ENCODE measurements at regions not wholly inside any gene's neighbourhood (a gene's known extent, or its start where the extent isn't known, plus 50 kb on each side); places are given as distances from the start of the nearest gene placed in this dataset.

DNA sequence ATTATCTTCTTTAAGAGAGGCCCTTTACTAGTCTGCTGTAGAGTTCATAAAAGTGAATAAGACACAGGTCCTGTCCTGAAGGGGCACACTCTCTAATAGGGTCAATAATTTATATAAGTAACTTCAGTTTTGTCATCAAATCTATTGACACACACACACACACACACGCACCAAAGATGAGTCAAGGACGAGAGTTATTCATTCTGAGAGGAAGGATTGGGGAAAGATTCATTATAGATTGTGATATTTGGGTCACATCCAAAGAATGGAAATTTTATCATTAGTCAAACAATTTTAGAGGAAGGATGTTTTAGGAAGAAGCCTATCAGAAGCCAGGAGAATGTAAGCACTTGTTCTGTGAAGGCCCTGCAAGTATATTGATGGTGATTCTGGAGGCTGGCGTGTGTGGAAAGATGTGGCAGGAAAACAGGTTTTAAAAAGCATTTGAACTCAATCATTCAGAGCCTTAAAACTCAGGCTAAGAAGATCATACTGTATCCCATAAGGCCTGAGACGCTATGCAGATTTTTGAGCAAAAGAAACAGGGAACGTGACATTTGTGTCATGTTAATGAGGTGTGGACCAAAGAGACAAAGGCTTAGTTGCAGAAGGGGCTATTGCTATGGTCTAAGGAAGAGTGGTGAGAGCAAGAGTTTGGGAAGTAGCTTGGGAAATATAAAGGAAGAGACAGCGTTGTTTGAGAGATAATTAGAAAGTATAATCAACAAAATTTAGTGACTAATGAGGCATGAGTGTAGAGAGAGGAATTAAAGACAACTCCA, 161.4 kb upstream of the PREP start:
- FAIRE-seq, result no peak
- TF ChIP-seq POLR2A (IDR thresholded peaks at IDR 0.05; ENCODE audit: low read depth, low read length), result no peak
- DNase-seq (ENCODE audit: insufficient read length, low spot score), result no peak

DNA sequence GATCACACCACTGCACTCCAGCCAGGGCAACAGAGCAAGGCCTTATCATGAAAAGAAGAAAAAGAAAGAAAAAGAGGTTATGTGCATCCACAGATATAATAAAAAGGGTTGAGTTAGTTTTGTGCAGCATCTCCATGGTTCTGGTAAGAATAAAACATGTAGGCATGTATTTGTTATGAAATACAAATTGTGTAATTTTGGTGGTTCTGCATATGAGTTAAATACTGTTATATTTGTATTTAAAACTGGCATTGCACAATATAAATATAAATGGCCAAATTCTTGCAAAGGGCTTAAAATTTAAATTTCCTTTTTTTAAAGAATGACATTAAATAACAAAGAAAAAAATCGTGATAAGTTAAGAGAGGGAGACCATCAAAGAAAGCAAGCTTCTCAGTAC, 159.1 kb upstream of the PREP start:
- DNase-seq (ENCODE audit: insufficient read length, low spot score) (no peak), FAIRE-seq (no peak)
- TF ChIP-seq POLR2A (IDR thresholded peaks at IDR 0.05; ENCODE audit: low read depth, low read length), result no peak

DNA sequence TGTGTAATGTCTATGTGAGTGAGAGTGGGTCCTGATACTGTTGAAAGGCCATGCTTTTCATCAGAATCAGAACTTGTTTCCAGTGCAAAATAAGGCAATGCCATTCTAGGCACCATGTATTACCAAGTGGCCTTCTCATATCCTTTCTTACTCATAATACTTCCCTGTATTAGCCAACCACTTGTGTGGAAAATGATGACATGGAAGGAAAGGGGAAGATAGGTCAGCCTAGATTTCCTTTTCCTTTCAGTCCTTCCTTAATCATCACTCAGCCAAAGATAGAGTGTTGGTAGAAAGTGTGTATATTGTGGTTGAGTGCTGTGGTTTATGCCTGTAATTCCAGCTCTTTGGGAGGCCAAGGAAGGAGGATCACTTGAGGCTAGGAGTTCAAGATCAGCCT, 158.6 kb upstream of the PREP start:
- no peak for TF ChIP-seq POLR2A (IDR thresholded peaks at IDR 0.05; ENCODE audit: low read depth, low read length)
- DNase-seq (ENCODE audit: insufficient read length, low spot score) (no peak), FAIRE-seq (no peak)

DNA sequence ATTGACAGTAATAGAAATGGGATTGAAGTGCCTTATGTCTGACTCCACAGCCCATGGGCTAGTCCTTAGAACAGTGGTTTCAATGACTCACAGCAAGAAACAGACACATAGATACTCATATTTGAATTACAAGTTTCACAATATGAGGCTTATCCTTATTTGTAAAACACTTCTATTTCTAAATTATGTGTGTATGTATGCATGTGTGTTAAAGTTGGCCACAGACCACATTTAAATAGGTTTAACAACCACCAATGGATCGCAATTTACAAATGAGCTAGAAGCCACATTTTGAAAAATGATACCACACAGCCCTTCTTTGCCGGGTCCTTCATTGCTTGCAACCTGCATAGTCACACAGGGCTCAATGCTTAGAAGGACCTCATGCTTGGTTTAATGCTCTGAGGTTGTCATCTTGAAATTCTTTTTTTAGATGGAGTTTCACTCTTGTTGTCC, 157.8 kb upstream of the PREP start:
- TF ChIP-seq POLR2A (IDR thresholded peaks at IDR 0.05; ENCODE audit: low read depth, low read length), result no peak
- FAIRE-seq (no peak), DNase-seq (ENCODE audit: insufficient read length, low spot score) (no peak)

DNA sequence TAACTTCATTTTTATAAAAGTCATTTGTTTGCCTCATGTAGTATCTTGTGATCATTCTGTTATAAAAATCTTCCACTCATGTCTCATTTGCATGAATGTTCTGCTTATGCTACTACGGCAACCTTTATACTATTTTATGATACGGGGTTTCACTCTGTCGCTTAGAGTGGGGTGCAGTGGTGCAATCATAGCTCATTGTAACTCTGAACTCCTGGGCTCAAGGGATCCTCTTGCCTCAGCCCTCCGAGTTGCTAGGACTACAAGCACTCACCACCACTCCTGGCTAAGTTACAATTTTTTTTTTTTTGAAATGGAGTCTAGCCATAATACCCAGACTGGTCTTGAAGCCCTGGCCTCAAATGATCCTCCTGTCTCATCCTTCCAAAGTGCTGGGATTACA, 154.4 kb upstream of the PREP start:
- no peak for FAIRE-seq
- TF ChIP-seq POLR2A (IDR thresholded peaks at IDR 0.05; ENCODE audit: low read depth, low read length), result no peak
- DNase-seq (ENCODE audit: insufficient read length, low spot score), result no peak

DNA sequence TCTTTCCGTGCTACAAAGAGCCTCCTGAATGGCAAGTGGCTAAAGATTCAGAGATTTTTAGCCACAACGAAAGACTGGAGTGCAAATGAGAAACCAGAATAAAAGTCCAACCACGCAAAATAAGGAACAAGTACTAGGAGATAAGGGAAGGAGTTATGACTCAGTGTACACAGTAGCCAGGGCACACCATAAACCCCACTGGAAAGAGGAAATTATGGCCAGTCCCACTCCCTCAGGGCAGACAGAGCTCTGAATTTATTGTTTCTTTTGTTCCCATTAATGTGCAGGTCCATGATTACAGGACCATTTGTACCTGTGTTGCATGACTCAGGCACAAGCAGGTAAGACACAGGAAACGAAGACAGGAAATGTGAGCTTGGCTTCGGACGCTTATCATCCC, 150.3 kb upstream of the PREP start:
- TF ChIP-seq POLR2A (IDR thresholded peaks at IDR 0.05; ENCODE audit: low read depth, low read length), result no peak
- DNase-seq (ENCODE audit: insufficient read length, low spot score), result no peak
- no peak for FAIRE-seq

DNA sequence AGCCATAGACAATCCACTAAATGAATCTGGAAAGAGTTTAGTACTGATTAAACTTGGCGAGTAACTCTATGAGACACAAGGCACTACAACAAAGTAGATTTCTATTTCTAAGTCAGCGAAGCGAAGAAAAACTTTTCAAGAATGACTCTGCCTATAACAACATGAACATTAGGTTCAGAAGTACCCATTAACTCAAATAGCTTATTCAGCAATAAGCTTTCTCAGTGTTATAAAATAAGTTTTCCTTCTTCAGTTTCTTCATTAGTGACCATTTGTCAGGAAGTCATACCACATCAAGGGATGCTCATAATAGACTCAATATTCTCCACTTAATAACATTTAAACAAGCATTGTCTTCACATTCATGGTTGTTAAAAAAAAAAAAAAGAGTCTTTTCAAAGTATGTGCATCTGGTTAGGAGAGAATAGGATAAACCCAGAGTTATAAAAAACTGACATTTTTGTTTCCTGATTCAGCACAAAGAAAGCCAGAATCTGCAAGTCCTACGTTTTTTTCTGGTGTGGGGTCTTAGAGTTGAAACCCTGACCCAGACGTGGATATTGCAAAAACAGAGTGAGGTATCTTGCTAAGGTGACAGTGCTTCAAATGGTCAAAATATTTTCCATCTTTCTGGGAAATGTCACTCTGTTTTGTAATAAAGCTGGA, 148.2 kb upstream of the PREP start:
- FAIRE-seq (no peak), DNase-seq (ENCODE audit: insufficient read length, low spot score) (no peak)
- TF ChIP-seq POLR2A (IDR thresholded peaks at IDR 0.05; ENCODE audit: low read depth, low read length), result no peak

DNA sequence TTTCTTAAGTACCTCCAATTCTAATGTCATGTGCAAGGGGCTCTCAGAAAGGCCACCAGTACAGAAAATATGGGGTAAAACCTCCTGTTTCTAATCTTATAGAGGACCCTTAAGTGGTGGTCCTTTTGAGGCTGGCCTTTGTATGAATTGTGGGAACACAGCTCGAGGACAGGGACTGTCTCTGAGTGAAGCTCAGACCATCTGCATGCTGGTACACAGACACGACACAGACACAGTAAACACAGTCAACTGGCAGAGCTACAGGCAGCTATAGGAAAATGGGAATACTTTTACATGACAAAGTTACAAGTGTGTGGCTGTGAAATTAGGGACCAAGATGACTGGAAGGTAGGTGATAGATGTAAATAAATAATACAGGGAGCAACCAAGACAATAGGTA, 143.9 kb upstream of the PREP start:
- FAIRE-seq (no peak), DNase-seq (ENCODE audit: insufficient read length, low spot score) (no peak)
- TF ChIP-seq POLR2A (IDR thresholded peaks at IDR 0.05; ENCODE audit: low read depth, low read length), result no peak

DNA sequence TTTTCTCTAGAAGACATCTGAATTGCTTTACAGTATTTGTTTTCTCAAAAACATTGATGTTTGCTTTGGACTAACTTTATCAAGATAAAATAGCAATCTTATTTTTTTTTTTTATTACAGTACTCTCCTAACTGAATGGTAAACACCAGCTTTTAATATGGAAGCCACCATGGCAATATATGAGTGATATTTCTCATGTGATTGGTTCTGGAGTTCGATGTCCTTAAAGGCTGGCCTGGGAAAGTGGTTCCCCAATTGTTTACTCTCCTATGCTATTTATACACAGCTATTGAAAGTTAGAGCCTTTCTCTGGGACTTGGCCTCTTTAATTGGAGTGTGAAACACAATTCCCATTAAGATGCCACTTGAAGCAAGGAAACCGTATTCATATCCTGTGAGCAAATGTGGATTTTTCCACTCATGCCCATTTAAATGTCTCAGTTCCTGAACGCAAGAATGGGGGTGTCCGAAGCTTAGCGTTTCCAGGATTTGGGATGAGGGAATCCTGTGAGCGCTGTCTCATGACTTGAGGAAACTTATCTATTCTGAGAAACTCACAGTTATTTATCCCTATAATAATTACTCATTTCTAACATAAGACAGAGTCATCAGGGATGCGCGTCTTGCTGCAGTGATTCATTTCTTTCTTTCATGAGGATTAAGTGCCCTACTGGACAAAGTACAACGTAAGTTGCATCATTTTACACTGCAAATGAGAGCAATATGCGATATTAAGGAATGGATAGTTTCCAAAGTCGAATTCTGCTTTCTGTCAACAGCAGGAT, 143.3 kb upstream of the PREP start:
- DNase-seq (ENCODE audit: insufficient read length, low spot score), result no peak
- no peak for FAIRE-seq
- TF ChIP-seq POLR2A (IDR thresholded peaks at IDR 0.05; ENCODE audit: low read depth, low read length), result no peak

DNA sequence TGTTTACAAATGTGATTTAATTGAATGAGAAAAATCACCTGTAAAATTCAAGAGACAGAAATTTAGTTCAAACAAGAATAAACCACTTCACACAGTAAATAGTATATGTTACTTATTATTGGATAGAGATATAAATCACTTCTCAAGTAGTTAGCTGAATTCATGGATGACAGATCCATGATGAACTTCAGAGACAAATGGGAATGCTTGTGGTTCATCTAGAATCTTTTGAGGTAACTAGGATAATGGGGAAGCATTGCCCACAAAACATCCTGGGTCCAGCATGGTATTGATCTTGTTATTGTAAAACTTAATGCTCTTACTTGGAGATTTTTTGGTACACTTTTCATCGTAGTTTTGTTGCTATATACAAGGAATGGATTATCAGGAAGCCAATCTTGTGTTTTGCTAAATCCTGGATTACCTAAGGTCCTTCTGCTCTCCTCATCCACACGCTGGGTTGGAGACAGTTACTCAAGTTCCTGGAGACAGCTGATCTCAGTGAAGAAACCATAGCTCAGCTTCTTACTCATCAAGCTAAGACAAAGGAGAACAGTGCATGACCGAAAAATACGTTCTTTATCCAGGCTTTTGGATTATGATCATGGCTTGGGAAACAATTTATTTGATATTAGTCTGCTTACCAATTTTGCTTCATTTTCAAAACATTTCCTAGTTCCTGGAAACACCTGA, 142.5 kb upstream of the PREP start:
- no peak for FAIRE-seq
- TF ChIP-seq POLR2A (IDR thresholded peaks at IDR 0.05; ENCODE audit: low read depth, low read length), result no peak
- no peak for DNase-seq (ENCODE audit: insufficient read length, low spot score)

DNA sequence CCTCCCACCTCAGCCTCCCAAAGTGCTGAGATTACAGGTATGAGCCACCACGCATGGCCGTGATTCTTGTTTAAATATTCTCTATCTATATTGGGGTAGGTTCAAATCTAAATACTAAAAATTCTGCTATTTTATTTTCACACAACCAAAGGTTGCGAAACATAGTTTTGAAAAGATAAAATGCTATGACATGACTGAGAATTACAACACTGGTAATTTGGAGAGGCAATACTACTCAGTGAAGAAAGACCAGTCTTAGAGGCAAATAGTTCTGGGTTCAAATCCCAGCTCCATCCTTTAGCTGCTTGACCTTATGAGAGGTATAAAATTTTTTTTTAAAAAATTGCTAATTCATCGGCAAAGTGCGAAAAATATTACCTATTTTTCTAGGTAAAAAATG, 137.0 kb upstream of the PREP start:
- DNase-seq (ENCODE audit: insufficient read length, low spot score) (no peak), FAIRE-seq (no peak)
- TF ChIP-seq POLR2A (IDR thresholded peaks at IDR 0.05; ENCODE audit: low read depth, low read length), result no peak

DNA sequence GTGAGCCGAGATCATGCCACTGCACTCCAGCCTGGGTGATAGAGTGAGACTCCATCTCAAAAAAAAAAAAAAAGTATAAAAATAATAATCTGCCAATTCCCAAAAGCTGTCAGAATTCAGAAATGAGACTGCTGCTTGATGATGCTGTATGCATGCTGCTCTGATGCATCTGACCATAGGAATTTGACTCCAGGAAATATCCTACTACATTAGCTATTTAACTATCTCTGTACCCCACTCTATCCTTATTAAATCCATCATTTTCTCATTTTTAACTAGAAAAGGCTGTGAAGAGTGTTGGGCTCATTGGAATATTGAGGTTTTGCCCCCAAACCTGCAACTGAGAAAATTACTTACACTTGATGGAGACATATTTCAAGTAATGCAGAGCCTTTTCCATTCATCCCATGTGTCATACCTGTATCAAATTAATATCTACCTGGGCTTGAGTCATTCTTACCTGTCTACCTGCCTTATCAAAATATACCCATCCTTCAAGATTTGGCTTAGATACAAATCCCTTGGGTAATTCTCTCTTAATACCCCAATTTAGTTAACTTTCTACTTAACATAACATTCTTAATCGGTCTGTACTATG, 135.2 kb upstream of the PREP start:
- no peak for DNase-seq (ENCODE audit: insufficient read length, low spot score)
- no peak for TF ChIP-seq POLR2A (IDR thresholded peaks at IDR 0.05; ENCODE audit: low read depth, low read length)
- FAIRE-seq, result no peak

DNA sequence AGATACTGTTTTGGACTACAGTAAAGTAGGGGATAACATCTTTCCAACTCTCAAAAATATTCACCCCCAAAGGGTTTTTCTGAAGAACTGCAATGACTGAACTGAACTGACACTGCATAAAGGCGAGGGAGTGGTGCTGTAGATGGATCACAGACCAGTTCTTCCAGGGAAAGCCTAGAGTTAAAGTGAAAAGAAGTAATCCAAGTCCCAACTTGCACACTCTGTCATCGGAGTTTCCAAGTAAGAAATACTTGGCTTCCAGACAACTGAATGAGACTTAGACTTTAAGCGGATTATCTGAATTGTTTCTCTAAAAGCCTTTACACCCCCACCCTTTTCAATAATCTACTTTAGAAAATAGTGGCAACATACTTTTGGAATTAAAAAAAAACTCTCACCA, 134.1 kb upstream of the PREP start:
- no peak for FAIRE-seq
- no peak for TF ChIP-seq POLR2A (IDR thresholded peaks at IDR 0.05; ENCODE audit: low read depth, low read length)
- no peak for DNase-seq (ENCODE audit: insufficient read length, low spot score)
